ENCODE measurements at regions not wholly inside any gene's neighbourhood (a gene's known extent, or its start where the extent isn't known, plus 50 kb on each side); places are given as distances from the start of the nearest gene placed in this dataset.
A peak's percentile ranks its signal among the peaks of the same experiment; 100 is the strongest.

DNA sequence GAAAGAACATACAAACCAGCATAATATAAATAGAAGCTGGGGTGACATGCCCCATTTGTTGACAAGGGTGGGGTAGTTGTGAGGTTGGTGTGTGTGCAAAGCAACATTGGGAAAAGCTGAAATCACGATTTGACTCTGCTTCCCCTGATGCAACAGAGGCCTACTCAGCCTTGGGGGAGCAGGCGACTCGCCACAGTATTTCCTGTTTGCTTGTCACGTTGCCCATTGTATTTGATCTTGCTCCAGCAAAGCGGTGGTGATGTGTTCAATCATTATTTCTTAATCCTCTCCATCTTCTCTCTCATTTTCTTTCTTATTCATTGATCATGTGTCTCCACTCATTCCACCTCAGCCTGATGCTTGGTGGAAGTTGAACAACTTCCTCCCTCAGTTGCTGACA, 165.8 kb upstream of the CITED2 start:
- intact Hi-C loops (cut with micrococcal nuclease; ENCODE audit: unreplicated experiment), result no loop called here
- Histone ChIP-seq H3K27me3 (replicated peaks; ENCODE audit: insufficient read depth, low read depth, low read length, poor library complexity) (no peaks in the 10 kb centered on the region), H3K36me3 (ENCODE audit: insufficient read depth, low read length, poor library complexity, severe bottlenecking) (no peaks in the 10 kb centered on the region), H3K4me3 (ENCODE audit: low read depth, low read length, poor library complexity, severe bottlenecking) (no peak overlapping the region), H3K9me3 (ENCODE audit: low read depth, low read length, poor library complexity, severe bottlenecking) (no peaks in the 10 kb centered on the region), H3K27ac (ENCODE audit: low read depth, low read length, poor library complexity, severe bottlenecking) (peak overlapping the region; percentile 66), H3K4me1 (ENCODE audit: insufficient read depth, low read length, poor library complexity, severe bottlenecking) (peaks cover 48% of the 10 kb centered on the region)
- DNase-seq (ENCODE audit: low spot score), result peak; percentile 50
- CTCF ChIA-PET, result no interaction called here
- POLR2A ChIA-PET (ENCODE audit: low non-redundant PET), result no interaction called here
- BruUV-seq (replicated peaks), result no TSS peak
- TF ChIP-seq CTCF (conservative IDR thresholded peaks at IDR 0.05; ENCODE audit: low read depth, low read length) (no peak), EZH2 (IDR thresholded peaks at IDR 0.05; ENCODE audit: borderline replicate concordance, low read depth, low read length, poor library complexity, severe bottlenecking) (no peak)

GRCh38 chr6:139539852-139540251, 165.4 kb upstream of the CITED2 start:
- intact Hi-C loops (cut with micrococcal nuclease; ENCODE audit: unreplicated experiment), result no loop called here
- no peaks in the 10 kb centered on the region for H3K36me3 ChIP-seq (ENCODE audit: insufficient read depth, low read length, poor library complexity, severe bottlenecking)
- TF ChIP-seq CTCF (conservative IDR thresholded peaks at IDR 0.05; ENCODE audit: low read depth, low read length) (no peak), EZH2 (IDR thresholded peaks at IDR 0.05; ENCODE audit: borderline replicate concordance, low read depth, low read length, poor library complexity, severe bottlenecking) (no peak)
- no peaks in the 10 kb centered on the region for H3K27me3 ChIP-seq (replicated peaks; ENCODE audit: insufficient read depth, low read depth, low read length, poor library complexity)
- no peaks in the 10 kb centered on the region for H3K9me3 ChIP-seq (ENCODE audit: low read depth, low read length, poor library complexity, severe bottlenecking)
- no peak overlapping the region for H3K4me3 ChIP-seq (ENCODE audit: low read depth, low read length, poor library complexity, severe bottlenecking)
- BruUV-seq (replicated peaks), result no TSS peak
- POLR2A ChIA-PET (ENCODE audit: low non-redundant PET), result no interaction called here
- peak; percentile 64 for DNase-seq (ENCODE audit: low spot score)
- CTCF ChIA-PET, result no interaction called here
- H3K27ac ChIP-seq (ENCODE audit: low read depth, low read length, poor library complexity, severe bottlenecking), result peak overlapping the region; percentile 66
- peaks cover 45% of the 10 kb centered on the region for H3K4me1 ChIP-seq (ENCODE audit: insufficient read depth, low read length, poor library complexity, severe bottlenecking)

DNA sequence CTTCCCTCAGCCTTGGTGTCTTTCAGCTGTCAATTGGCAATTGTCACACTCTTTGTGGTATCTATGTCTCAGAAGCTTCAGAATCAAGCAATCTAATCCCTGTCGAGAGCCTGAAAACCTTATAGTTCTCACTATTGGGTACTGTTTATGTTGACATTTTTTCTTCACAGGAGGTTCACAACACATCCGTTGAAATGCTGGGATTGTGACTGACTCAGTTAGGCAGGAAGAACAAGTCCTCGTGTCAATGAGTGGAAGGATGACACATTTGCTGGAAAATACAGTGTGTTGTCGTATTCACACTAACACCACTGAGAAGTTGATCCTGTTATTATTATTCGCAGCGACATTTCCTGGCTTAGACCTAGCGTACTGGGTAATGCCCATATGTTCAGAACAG, 163.9 kb upstream of the CITED2 start:
- intact Hi-C loops (cut with micrococcal nuclease; ENCODE audit: unreplicated experiment), result no loop called here
- DNase-seq (ENCODE audit: low spot score), result no peak
- TF ChIP-seq CTCF (conservative IDR thresholded peaks at IDR 0.05; ENCODE audit: low read depth, low read length) (no peak), EZH2 (IDR thresholded peaks at IDR 0.05; ENCODE audit: borderline replicate concordance, low read depth, low read length, poor library complexity, severe bottlenecking) (no peak)
- POLR2A ChIA-PET (ENCODE audit: low non-redundant PET), result no interaction called here
- Histone ChIP-seq H3K9me3 (ENCODE audit: low read depth, low read length, poor library complexity, severe bottlenecking) (no peaks in the 10 kb centered on the region), H3K4me1 (ENCODE audit: insufficient read depth, low read length, poor library complexity, severe bottlenecking) (peaks cover 51% of the 10 kb centered on the region), H3K4me3 (ENCODE audit: low read depth, low read length, poor library complexity, severe bottlenecking) (no peak overlapping the region), H3K27me3 (replicated peaks; ENCODE audit: insufficient read depth, low read depth, low read length, poor library complexity) (no peaks in the 10 kb centered on the region), H3K36me3 (ENCODE audit: insufficient read depth, low read length, poor library complexity, severe bottlenecking) (no peaks in the 10 kb centered on the region), H3K27ac (ENCODE audit: low read depth, low read length, poor library complexity, severe bottlenecking) (peak overlapping the region; percentile 29)
- no TSS peak for BruUV-seq (replicated peaks)
- CTCF ChIA-PET, result no interaction called here

Measured in A673 (cell line).